Breast epithelium (tissue), 4 donors: ENCODE measurements at regions not wholly inside any gene's neighbourhood (a gene's known extent, or its start where the extent isn't known, plus 50 kb on each side); places are given as distances from the start of the nearest gene placed in this dataset.
A peak's percentile ranks its signal among the peaks of the same experiment; 100 is the strongest.
"Not testable (repeated sequence)": the region's sequence is repeated elsewhere in the genome, so short reads cannot be mapped to it uniquely, and the experiment has no call there.

Experiments
- DNase-seq, 2 donors: peaks; one replicate each; pipeline ENCODE4 v3.0.0-alpha.2; 2019; ENCODE audit warnings: low spot score in 2 of 2
- H3K27ac ChIP-seq, 2 donors: fragments of 200-600 bp; sonication (generic) in 1 of 2; one replicate each; pipeline ENCODE4 v1.5.1; 2016 to 2019; ENCODE audit warnings: mild to moderate bottlenecking in 1 of 2
- H3K27me3 ChIP-seq, 2 donors: fragments of 200-600 bp; sonication (generic) in 1 of 2; one replicate each; pipeline versions ENCODE4 v1.5.1 to v1.6.0; 2017 to 2019; ENCODE audit warnings: control low read depth in 1 of 2, mild to moderate bottlenecking in 1 of 2
- H3K36me3 ChIP-seq: fragments of 200-600 bp; one replicate; pipeline ENCODE4 v1.5.1; 2019
- H3K4me1 ChIP-seq, 2 donors: fragments of 200-600 bp; sonication (generic); one replicate each; pipeline ENCODE4 v1.5.1; 2016 to 2019; ENCODE audit warnings: control low read depth in 1 of 2
- H3K4me3 ChIP-seq, 3 donors: fragments of 200-600 bp; sonication (generic); 1 replicate in 2 of 3; 2 replicates in 1 of 3; pipeline ENCODE4 v1.5.1; 2016 to 2019; ENCODE audit warnings: mild to moderate bottlenecking in 3 of 3, moderate library complexity in 2 of 3
- H3K9me3 ChIP-seq, 2 donors: fragments of 200-600 bp; sonication (generic) in 1 of 2; one replicate each; pipeline ENCODE4 v1.5.1; 2016 to 2019; ENCODE audit warnings: control low read depth in 1 of 2
- POLR2A ChIP-seq: fragments of 450-650 bp; IDR thresholded peaks from one replicate; pipeline ENCODE4 v1.6.1; 2016; ENCODE audit warnings: antibody characterized with exemption, mild to moderate bottlenecking, moderate library complexity
- POLR2AphosphoS5 ChIP-seq, 3 donors: sonication (generic); formaldehyde crosslinking; IDR thresholded peaks; one replicate each; pipeline ENCODE4 v1.6.1; 2017; ENCODE audit warnings: antibody characterized with exemption in 3 of 3
- intact Hi-C: fragments of 100-400 bp; cut with DNase I; formaldehyde crosslinking; loops from one replicate; pipeline ENCODE4 v1.15.1; 2023; ENCODE audit warnings: low total_unique reads
- TF ChIP-seq, protein P1 (sequence below), 3 donors: fragments of 450-650 bp; IDR thresholded peaks; one replicate each; pipeline ENCODE4 v1.5.1; 2016 to 2017; ENCODE audit warnings: antibody characterized with exemption in 3 of 3, mild to moderate bottlenecking in 3 of 3, moderate library complexity in 3 of 3

DNA sequence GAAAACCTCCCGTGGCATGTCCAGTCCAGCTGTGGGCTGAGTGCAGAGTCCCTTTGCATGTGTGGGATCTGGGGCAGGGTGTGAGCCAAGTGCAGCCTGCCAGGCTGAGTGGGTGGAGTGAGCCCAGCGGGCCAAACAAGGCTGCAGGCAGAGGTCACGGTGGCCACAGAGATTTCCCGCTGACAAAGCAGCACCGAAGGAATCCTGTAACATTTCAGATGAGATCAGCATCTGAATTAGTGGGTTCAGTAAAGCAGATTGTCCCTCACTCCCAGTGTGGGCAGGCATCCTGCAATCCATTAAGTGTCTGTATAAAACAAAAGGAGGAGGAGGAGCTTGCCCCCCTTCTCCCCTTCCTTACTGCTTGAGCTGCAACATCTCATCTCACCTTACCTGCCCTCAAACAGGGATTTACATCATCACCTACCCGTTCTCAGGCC is 324.4 kb downstream of the FAT4 start:
- Histone ChIP-seq H3K27ac (no peak overlapping the region), H3K9me3 (no peaks in the 10 kb centered on the region), H3K4me1 (no peaks in the 10 kb centered on the region), H3K27me3 (no peaks in the 10 kb centered on the region), H3K36me3 (no peaks in the 10 kb centered on the region), H3K4me3 (peak overlapping the region in 1 of 3 donors; percentile 36)
- TF ChIP-seq, protein P1, sequence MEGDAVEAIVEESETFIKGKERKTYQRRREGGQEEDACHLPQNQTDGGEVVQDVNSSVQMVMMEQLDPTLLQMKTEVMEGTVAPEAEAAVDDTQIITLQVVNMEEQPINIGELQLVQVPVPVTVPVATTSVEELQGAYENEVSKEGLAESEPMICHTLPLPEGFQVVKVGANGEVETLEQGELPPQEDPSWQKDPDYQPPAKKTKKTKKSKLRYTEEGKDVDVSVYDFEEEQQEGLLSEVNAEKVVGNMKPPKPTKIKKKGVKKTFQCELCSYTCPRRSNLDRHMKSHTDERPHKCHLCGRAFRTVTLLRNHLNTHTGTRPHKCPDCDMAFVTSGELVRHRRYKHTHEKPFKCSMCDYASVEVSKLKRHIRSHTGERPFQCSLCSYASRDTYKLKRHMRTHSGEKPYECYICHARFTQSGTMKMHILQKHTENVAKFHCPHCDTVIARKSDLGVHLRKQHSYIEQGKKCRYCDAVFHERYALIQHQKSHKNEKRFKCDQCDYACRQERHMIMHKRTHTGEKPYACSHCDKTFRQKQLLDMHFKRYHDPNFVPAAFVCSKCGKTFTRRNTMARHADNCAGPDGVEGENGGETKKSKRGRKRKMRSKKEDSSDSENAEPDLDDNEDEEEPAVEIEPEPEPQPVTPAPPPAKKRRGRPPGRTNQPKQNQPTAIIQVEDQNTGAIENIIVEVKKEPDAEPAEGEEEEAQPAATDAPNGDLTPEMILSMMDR (IDR thresholded peaks at IDR 0.05) = no peak
- TF ChIP-seq POLR2A (no peak), POLR2AphosphoS5 (IDR thresholded peaks at IDR 0.05) (no peak)
- no peak for DNase-seq
- intact Hi-C loops = no loop called here

DNA sequence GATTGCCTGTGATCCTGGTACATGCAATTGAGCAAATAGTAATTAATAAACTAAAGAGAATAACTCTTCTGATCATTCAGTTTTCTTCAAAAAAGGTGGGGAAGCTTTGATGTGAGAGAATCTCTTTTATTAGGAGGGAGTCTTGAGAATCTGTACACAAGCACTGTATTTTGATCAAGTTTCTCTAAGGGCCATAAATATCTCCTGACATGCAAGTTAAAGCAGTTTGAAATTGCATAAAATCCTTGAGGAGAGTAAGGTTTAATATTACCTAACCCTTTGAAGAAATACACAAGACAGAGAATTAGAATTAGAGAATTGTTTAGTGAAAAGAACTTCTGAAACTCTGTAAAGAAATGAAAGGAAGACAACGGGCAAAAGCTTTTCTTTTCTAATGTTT is 326.9 kb downstream of the FAT4 start:
- TF ChIP-seq, protein P1 (IDR thresholded peaks at IDR 0.05) = no peak
- TF ChIP-seq POLR2A = no peak
- no peak for TF ChIP-seq POLR2AphosphoS5 (IDR thresholded peaks at IDR 0.05)
- Histone ChIP-seq H3K4me1 (no peaks in the 10 kb centered on the region), H3K36me3 (no peaks in the 10 kb centered on the region), H3K4me3 (no peak overlapping the region), H3K27me3 (no peaks in the 10 kb centered on the region), H3K27ac (no peak overlapping the region), H3K9me3 (no peaks in the 10 kb centered on the region)
- DNase-seq = no peak
- intact Hi-C loops = loop anchor here (5.0 kb wide), 1 partner anchor 94 kb away; no protein-coding TSS in a partner anchor

DNA sequence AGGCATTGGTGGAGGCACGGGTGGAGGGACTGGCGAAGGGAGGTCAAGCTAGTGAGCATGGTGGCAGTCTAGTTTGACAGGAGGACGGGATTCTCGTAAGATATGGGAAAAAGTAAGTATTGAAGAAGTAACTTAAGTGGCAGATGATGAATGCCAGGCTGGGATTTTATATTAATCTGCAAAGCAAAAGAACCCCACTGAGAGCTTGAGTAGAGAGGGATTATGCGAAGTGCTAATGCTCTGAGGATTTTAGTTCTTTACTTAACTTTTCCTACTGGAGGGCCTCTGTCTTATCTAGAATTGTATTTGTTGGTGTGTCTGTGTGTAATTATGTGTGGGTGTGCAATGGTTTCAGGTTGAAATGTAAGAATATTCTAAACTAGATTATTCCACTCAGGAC is 327.9 kb downstream of the FAT4 start:
- no peak overlapping the region for H3K27ac ChIP-seq
- no peak overlapping the region for H3K4me3 ChIP-seq
- no peak for TF ChIP-seq POLR2AphosphoS5 (IDR thresholded peaks at IDR 0.05)
- TF ChIP-seq POLR2A = no peak
- TF ChIP-seq, protein P1 (IDR thresholded peaks at IDR 0.05) = no peak
- no peaks in the 10 kb centered on the region for H3K27me3 ChIP-seq
- no peaks in the 10 kb centered on the region for H3K36me3 ChIP-seq
- no peak for DNase-seq
- no peaks in the 10 kb centered on the region for H3K9me3 ChIP-seq
- intact Hi-C loops = loop anchor here (5.0 kb wide), 1 partner anchor 95 kb away; no protein-coding TSS in a partner anchor
- no peaks in the 10 kb centered on the region for H3K4me1 ChIP-seq

DNA sequence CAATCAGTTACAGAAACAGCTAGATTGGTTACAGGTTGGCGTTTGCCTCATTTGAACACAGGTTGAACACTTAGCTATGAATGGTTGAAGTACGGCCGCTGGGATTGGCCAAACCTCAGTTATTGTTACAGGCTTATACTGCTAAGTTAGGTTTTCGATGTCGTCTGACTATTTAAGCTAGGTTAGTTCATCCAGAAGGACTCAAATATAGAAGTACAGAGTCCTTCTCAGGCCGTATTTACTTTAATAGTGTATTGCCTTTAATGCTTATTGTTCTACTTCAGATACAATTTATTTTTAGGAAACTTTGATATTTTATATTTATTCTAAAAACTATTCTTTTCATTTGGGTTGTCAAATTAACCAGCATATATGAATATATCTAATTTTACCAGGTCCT is 334.7 kb downstream of the FAT4 start:
- intact Hi-C loops = no loop called here
- H3K4me1 ChIP-seq = no peaks in the 10 kb centered on the region
- no peak for DNase-seq
- no peak overlapping the region for H3K27ac ChIP-seq
- H3K4me3 ChIP-seq = no peak overlapping the region
- no peaks in the 10 kb centered on the region for H3K36me3 ChIP-seq
- no peaks in the 10 kb centered on the region for H3K27me3 ChIP-seq
- no peaks in the 10 kb centered on the region for H3K9me3 ChIP-seq
- TF ChIP-seq, protein P1 (IDR thresholded peaks at IDR 0.05) = no peak

DNA sequence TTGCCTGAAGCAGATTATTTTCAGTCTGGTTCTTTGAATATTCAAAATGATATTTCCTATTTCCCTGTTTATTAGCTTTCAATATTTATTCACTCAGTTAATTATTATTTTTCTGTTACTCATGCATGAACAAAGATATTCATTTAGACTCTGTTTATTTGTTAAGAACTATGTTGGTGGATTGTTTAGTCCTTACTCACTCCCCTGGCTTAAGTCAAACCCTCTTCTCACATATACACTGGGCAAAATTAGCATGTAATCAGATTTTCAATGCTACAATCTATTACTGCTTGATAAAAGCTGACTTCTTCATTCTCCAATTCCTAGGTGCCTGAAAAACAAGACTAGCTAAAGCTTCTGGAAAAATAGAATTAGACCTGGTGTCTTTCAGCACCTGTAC is 335.8 kb downstream of the FAT4 start:
- Histone ChIP-seq H3K9me3 (no peaks in the 10 kb centered on the region), H3K36me3 (no peaks in the 10 kb centered on the region), H3K27ac (no peak overlapping the region), H3K27me3 (no peaks in the 10 kb centered on the region), H3K4me1 (no peaks in the 10 kb centered on the region), H3K4me3 (no peak overlapping the region)
- TF ChIP-seq, protein P1 (IDR thresholded peaks at IDR 0.05) = no peak
- TF ChIP-seq POLR2A (no peak), POLR2AphosphoS5 (IDR thresholded peaks at IDR 0.05) (no peak)
- intact Hi-C loops = no loop called here
- no peak for DNase-seq

DNA sequence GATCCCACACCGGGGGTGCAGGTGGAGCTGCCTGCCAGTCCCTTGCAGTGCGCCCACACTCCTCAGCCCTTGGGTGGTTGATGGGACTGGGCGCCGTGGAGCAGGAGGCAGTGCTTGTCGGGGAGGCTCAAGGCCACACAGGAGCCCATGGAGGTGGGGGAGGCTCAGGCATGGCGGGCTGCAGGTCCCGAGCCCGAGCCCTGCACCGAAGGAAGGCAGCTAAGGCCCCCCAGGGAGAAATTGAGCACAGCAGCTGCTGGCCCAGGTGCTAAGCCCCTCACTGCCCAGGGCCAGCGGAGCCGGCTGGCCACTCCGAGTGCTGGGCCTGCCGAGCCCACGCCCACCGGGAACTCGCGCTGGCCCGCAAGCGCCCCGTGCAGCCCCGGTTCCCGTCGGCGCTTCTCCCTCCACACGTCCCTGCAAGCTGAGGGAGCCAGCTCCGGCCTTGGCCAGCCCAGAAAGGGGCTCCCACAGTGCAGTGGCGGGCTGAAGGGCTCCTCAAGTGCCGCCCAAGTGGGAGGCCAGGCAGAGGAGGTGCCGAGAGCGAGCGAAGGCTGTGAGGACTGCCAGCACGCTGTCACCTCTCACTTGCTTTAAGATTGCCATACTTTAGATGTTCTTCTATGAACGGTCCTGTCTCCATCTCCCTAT is 337.1 kb downstream of the FAT4 start:
- H3K4me3 ChIP-seq, H3K4me1 ChIP-seq, H3K36me3 ChIP-seq, H3K27ac ChIP-seq, H3K27me3 ChIP-seq, H3K9me3 ChIP-seq, intact Hi-C loops, DNase-seq: not testable (repeated sequence)
